ENCODE measurements at regions not wholly inside any gene's neighbourhood (a gene's known extent, or its start where the extent isn't known, plus 50 kb on each side); places are given as distances from the start of the nearest gene placed in this dataset.

- Histone ChIP-seq H3K36me3 (ENCODE audit: control insufficient read depth, insufficient read depth, low read length) (no peaks in the 10 kb centered on the region), H3K9me3 (ENCODE audit: control insufficient read depth, insufficient read depth, low read depth, low read length) (no peaks in the 10 kb centered on the region), H3K27me3 (ENCODE audit: control insufficient read depth, insufficient read depth, low read length) (no peaks in the 10 kb centered on the region), H3K4me1 (ENCODE audit: control insufficient read depth, insufficient read depth, low read length) (no peaks in the 10 kb centered on the region), H3K4me3 (ENCODE audit: low read depth in 2 of 2, low read length in 2 of 2) (no peak overlapping the region), H3K27ac (ENCODE audit: low read length) (no peak overlapping the region)
- no TSS peak for BruUV-seq (replicated peaks)
- in situ Hi-C loops (cut with HindIII; ENCODE audit: low pct_unique_long_range_greater_than_20kb, low sequenced_read_pairs) = no loop called here
- ATAC-seq = no peak
- intact Hi-C loops (cut with micrococcal nuclease; ENCODE audit: unreplicated experiment) = no loop called here
- DNase-seq (ENCODE audit: low read depth, low spot score) = no peak
- ChIA-PET POLR2A (no interaction called here), CTCF (no interaction called here)
- TF ChIP-seq SIN3A (IDR thresholded peaks at IDR 0.05; ENCODE audit: borderline replicate concordance, insufficient read depth, low read depth, low read length) = no peak
- TF ChIP-seq POLR2AphosphoS5 (IDR thresholded peaks at IDR 0.05; ENCODE audit: low read depth, low read length) = no peak
- TF ChIP-seq CTCF (IDR thresholded peaks at IDR 0.05) = no peak
- no peak for TF ChIP-seq TCF7L2 (IDR thresholded peaks at IDR 0.05; ENCODE audit: low read depth, low read length)
- no peak for TF ChIP-seq REST (IDR thresholded peaks at IDR 0.05; ENCODE audit: insufficient read depth in 1 of 2, low read depth in 2 of 2, low read length in 1 of 2)
These were observed 73.9 kb upstream of the DUSP22 start for GRCh38 chr6:218153-219018.

- BruUV-seq (replicated peaks) = no TSS peak
- POLR2A ChIA-PET = no interaction called here
- TF ChIP-seq CTCF (IDR thresholded peaks at IDR 0.05) = no peak
- no peak for TF ChIP-seq TCF7L2 (IDR thresholded peaks at IDR 0.05; ENCODE audit: low read depth, low read length)
- no peak for TF ChIP-seq REST (IDR thresholded peaks at IDR 0.05; ENCODE audit: insufficient read depth in 1 of 2, low read depth in 2 of 2, low read length in 1 of 2)
- no peak for TF ChIP-seq SIN3A (IDR thresholded peaks at IDR 0.05; ENCODE audit: borderline replicate concordance, insufficient read depth, low read depth, low read length)
- TF ChIP-seq POLR2AphosphoS5 (IDR thresholded peaks at IDR 0.05; ENCODE audit: low read depth, low read length) = no peak
- Histone ChIP-seq H3K4me3 (ENCODE audit: low read depth in 2 of 2, low read length in 2 of 2) (no peak overlapping the region), H3K36me3 (ENCODE audit: control insufficient read depth, insufficient read depth, low read length) (no peaks in the 10 kb centered on the region), H3K9me3 (ENCODE audit: control insufficient read depth, insufficient read depth, low read depth, low read length) (no peaks in the 10 kb centered on the region), H3K27me3 (ENCODE audit: control insufficient read depth, insufficient read depth, low read length) (no peaks in the 10 kb centered on the region), H3K4me1 (ENCODE audit: control insufficient read depth, insufficient read depth, low read length) (no peaks in the 10 kb centered on the region), H3K27ac (ENCODE audit: low read length) (no peak overlapping the region)
- CTCF ChIA-PET = no interaction called here
- ATAC-seq (no peak), DNase-seq (ENCODE audit: low read depth, low spot score) (no peak)
- intact Hi-C loops (cut with micrococcal nuclease; ENCODE audit: unreplicated experiment) (no loop called here), in situ Hi-C loops (cut with HindIII; ENCODE audit: low pct_unique_long_range_greater_than_20kb, low sequenced_read_pairs) (no loop called here)
These were observed 73.2 kb upstream of the DUSP22 start for GRCh38 chr6:219019-219570.

Measured in Panc1 (cell line).